Left ventricle myocardium superior (tissue), 1 donor: ENCODE measurements at regions not wholly inside any gene's neighbourhood (a gene's known extent, or its start where the extent isn't known, plus 50 kb on each side); places are given as distances from the start of the nearest gene placed in this dataset.
"Not testable (repeated sequence)": the region's sequence is repeated elsewhere in the genome, so short reads cannot be mapped to it uniquely, and the experiment has no call there.

Source experiments
- ATAC-seq: fragments of 200-7000 bp; cut with Tn5 transposase; one replicate; pipeline ENCODE4 v1.9.1; 2020; ENCODE audit warnings: mild to moderate bottlenecking, moderate library complexity
- DNase-seq: peaks from one replicate; pipeline ENCODE4 v3.0.0-alpha.2; 2020
- intact Hi-C: fragments of 100-400 bp; cut with micrococcal nuclease; formaldehyde crosslinking; loops from one replicate; pipeline ENCODE4 v1.11.0; 2022
- donor health status: DM: no; HTN: yes; CAD: no; lungs with severe emphysema.

DNA sequence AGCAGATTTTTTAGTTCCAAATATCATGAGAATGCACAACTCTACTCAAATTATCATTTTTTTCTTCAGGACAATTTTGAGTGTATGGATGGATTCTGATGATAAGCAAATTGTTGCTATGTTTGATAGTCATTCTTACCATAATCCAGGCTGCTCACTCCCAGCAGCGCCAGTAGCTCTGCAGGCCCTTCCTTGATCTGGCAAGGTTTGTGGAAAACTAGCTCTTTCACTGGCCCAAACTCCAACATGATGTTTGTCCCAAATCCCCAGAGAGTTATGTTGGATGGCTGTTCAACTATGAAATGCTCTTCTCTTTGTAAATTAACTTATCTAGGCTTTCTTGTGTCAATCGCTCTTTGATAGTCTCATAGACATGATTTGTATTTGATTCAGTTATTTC is 933.7 kb downstream of the DNAJB9 start:
- ATAC-seq (peak; percentile 31), DNase-seq (no peak)
- intact Hi-C loops, result no loop called here

DNA sequence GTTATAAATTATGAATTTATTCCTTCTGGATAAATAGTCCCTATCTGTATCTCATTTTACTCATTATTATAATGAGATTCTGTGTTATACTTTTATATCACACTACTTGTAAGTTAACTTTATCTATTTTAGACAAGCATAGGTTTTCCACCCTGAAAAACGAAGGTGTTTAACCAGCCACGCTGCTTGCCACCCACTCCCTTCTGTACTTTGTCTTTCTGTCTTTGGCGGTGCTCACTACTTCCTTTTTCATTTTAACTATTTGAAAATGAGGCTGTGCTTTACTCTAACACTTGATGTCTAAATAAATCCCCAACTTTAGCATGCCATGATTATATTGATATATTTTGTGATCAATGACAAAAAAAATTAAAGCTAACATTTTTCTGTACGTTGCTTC is 952.9 kb downstream of the DNAJB9 start:
- no peak for DNase-seq
- intact Hi-C loops, result no loop called here
- ATAC-seq, result no peak

DNA sequence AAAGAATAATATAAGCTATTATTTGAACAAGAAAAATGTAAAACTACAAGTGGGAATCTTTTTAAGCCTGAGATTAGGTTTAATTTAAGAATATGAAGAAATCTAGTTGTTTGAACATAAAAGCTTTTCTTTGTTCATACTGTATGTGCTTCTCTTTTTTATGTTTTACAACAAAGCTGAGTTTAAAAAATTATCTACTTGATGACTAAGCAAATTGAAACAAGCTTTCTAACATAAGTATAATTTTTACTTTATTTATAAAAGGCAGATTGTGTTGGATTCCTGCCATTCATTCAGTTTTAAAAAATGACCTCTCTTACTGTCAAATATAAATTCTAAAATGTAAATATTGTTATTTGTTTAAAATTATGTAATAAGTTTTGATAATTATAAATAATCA is 958.2 kb downstream of the DNAJB9 start:
- intact Hi-C loops, result no loop called here
- DNase-seq, result no peak
- ATAC-seq, result no peak

DNA sequence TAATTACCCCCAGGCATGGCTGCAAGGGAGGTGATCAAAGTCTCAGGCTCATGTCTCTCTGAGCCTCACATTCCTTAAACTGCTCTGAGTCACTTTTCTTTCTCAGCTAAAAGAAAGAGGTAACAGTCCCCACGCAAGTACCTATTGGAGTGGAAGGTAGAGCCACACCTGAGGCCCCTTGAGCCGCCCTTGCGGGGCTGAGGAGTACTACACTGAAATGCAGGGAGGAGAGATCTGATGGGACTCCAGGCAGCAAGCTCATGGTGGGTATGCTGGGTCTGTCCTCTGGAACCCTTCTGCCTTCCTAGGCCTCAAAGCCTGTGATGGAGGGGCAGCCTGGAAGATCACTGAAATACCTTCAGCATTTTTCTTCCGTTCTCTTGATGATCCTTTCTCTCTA is 960.0 kb downstream of the DNAJB9 start:
- intact Hi-C loops, result no loop called here
- DNase-seq (no peak), ATAC-seq (no peak)

DNA sequence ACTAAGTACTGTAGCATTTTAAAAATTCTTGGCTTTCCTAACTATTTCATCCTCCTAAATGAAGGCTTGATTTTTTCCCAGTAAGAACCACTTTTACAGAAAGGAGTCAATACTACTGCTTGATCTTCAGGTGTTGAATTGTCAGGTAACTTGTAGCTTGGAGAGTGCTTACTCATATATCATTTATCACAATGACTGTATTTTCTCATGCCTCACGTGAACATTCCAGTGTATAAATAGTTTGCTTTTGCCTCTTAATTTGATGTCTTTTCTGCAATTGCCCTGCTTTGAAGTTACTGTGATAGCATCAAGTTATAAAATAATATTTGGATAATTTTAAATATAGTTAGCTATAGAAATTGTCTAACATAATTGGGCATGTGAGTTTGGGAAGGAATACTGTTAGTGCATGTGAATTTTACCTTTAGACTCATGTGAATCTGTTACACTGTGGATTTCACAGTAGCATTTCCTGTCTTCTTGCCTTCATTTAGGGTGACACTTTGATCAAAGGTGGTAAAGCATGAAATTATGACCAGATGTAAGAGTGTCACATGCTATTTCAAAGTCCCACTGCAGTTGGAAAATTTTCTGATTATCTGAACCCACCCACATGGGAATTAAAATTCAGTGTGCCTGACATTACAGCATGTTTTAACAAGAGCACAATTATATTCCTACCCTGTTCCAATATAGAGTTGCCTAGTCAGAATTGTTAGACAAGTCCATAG is 962.8 kb downstream of the DNAJB9 start:
- DNase-seq (no peak), ATAC-seq (no peak)
- intact Hi-C loops, result no loop called here

DNA sequence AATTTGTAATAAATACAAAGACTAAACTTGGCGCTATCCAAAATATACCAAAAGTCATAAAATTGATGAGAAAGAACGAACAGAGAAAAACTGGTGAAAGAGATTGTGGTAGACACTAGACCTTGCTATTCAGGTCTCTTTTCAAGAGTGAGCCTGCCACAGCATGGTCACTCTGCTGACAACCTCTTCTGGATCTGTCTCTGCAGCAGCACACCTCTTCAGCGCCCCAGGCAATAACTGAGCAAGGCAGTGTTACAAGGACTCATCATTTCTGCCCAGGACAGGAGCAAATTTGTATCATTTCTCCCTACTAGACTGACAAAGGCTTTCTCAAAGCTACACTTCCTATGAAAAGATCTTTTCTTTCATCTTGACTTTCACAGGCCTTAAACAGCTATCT is 976.0 kb downstream of the DNAJB9 start:
- DNase-seq (no peak), ATAC-seq (no peak)
- intact Hi-C loops, result no loop called here

DNA sequence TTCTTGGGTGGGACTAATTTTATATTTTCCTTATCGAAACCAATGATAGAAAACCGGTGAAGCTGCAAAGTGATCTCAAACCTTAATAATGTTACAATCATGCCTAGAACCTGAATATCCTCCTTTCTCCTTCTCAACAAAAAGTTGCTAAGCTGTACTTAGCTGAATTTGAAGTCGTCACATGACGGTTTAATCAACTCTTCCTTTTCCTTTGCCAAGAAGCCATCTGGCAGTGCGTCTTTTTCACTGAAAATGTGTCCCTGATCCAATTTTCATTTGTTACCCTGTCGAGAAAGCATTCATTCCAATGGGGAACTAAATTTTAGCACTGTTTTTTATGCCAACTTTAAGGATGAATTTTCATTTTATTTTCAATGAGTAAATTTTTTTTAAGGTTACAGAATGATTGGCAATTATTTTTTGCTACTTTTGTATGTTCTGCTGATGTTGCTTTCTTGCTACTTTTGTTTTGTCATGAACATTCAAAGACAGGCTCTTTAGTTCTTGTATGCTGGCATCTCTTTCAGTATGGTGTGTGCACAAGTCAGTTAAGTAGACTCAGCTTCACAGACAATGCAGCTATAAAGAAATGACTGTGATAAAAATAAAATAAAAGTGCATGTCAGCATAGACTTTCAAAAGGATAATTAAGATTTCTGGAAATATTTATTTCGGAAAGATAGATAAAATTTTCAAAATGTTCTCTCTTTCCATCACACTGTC is 980.0 kb downstream of the DNAJB9 start:
- ATAC-seq (peak; percentile 40), DNase-seq (no peak)
- intact Hi-C loops, result no loop called here

DNA sequence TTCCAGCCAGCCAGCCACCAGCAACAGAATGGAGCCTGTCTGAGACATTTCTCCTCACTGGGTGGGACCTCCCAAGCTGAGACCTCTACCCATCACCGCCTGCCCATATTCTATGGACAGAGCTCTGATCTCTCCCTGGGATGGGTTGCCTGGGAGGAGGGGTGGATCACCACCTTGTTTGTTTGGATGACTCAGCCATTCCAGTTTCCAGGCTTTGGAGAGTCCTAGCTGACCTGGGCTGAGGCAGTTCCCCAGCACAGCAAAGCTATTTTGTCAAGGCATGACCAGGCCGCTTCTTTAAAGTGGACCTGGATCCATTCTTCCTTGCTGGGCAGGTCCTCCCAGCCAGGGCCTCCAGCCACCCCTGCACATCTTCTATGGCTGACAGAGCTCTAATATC is 982.3 kb downstream of the DNAJB9 start:
- intact Hi-C loops, result no loop called here
- DNase-seq (no peak), ATAC-seq (no peak)

DNA sequence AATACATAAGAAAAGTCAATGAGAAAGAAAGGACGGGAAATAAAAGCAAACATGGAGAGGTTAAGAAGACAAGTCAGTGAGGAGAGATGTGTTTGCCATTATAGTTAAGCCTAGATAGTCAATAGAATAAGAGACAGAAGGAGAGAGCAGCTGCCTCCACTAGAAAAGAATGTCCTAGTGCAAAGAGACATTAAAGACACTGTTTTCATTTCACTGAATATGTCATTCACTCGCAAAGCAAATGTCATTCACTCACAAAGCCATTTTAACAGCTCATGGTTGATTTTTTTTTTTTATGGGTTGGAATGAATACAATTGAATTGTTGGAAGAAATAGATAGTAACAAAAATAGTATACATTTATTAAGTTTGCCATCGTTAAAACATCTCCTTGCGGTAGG is 1007.6 kb downstream of the DNAJB9 start:
- intact Hi-C loops, result no loop called here
- DNase-seq, result no peak
- ATAC-seq, result no peak

DNA sequence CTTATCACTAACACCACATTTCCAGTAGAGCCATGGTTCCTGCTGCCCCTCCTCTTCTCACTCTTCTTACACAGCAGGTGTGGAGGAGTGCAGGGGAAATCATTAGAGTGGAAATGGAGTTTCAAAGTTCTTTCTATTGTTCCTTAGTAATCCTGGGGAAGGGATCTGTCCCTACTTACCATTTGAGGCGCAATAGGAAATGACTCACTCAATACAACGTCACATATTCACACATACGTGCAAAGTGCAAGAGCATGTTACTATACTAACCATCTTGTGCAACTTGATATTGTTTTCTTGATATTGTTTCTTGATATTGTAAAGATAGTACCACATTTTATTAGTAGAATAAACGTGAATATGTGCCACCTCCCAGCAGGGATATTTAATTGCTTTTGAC is 1010.2 kb downstream of the DNAJB9 start:
- ATAC-seq (no peak), DNase-seq (no peak)
- intact Hi-C loops, result no loop called here

DNA sequence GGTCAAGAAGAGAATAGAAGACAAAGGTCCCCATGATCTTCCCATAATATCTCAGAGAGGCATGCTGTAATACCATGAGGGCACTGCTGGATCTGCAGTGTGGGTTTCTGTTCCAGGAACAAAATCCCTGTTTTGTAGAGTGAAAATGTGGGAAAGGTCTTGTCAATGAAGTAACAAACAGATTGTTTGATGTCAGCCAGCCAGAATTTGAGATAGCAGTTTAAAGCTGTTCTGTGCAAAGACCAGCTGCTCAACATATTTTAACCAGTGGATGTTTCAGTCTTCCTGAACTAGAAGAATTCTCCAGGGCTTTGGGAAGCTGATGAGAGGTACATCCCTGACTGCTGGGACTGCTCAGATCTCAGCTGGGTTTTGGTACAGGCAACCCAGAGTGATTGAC is 1012.5 kb downstream of the DNAJB9 start:
- no peak for DNase-seq
- intact Hi-C loops, result no loop called here
- no peak for ATAC-seq

DNA sequence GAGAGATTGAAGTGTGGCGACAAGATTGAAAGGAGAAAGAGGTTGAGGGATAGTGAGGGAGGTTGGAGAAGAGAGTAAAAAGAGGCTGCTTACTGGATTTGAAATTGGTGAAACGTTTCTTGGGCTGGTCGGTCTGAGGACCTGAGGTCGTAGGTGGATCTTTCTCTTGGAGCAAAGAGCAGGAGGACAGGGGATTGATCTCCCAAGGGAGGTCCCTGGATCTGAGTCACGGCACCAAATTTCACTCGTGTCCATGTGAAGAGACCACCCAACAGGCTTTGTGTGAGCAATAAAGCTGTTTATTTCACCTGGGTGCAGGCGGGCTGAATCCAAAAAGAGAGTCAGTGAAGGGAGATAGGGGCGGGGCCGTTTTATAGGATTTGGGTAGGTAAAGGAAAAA is 1027.3 kb downstream of the DNAJB9 start:
- intact Hi-C loops, ATAC-seq, DNase-seq: not testable (repeated sequence)

DNA sequence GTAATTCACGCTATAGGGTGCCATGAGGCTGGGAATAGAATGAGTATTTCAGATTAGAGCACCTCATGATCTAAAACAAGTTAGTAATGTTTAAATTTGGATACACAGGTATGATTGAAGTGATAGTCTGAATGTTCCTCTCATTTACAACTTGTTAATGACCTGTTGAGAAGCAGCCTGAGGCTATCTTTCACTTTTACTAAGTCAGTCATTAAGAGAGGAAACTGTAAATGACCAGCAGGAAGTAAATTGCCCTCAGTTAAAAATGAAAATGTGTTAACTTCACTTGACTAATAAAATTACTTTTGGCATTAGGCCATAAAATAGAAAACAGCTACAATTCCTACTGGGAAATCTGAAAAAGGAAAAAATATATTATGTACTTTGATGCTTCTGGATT is 1042.0 kb downstream of the DNAJB9 start:
- ATAC-seq (no peak), DNase-seq (no peak)
- intact Hi-C loops, result no loop called here

DNA sequence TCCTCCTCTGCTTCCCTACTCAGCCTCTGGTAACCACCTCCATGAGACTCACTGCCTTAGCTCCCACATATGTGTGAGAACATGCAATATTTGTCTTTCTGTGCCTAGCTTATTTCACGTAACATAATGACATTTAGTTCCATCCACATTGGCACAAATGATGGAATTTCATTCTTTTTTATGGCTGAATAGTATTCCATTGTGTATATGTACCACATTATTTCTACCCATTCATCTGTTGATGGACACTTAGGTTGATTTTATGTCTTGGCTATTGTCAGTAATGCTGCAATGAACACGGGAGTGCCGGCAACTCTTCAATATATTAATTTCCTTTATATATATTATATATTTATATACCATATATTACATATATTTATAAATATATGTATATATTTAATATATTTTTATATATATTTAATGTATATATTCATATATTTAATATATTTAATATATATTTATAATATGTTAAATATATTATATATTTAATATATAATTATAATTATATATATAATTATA is 1046.9 kb downstream of the DNAJB9 start:
- no peak for DNase-seq
- intact Hi-C loops, result no loop called here
- no peak for ATAC-seq

DNA sequence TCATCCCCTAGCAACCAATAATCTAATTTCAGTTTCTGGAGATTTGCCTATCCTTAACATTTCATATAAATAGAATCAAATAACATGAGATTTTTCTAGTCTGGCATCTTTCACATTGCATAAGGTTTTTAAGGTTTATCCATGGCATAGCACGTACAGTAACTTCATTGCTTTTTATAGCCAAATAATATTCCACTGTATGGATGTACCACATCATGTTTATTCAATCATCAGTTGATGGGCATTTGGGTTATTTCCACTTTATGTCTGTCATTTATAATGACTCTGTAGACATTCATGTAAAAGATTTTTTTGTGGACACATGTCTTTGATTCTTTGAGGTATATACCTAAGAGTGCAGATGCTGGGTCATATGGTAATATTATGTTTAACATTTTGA is 1052.6 kb downstream of the DNAJB9 start:
- ATAC-seq (no peak), DNase-seq (no peak)
- intact Hi-C loops, result no loop called here

DNA sequence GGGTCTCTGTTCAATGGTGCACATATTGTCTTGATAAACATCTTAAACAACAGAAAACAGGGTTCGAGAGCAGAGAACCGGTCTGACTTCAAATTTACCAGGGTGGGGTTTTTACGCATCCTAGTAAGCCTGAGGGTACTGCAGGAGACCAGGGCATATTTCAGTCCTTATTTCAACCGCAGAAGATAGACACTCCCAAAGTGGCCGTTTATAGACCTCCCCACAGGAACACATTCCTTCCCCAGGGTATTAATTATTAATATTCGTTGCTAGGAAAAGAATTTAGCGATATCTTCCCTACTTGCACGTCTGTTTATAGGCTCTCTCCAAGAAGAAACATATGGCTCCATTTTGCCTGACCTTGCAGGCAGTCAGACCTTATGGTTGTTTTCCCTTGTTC is 1063.2 kb downstream of the DNAJB9 start:
- ATAC-seq, intact Hi-C loops: not testable (repeated sequence)

DNA sequence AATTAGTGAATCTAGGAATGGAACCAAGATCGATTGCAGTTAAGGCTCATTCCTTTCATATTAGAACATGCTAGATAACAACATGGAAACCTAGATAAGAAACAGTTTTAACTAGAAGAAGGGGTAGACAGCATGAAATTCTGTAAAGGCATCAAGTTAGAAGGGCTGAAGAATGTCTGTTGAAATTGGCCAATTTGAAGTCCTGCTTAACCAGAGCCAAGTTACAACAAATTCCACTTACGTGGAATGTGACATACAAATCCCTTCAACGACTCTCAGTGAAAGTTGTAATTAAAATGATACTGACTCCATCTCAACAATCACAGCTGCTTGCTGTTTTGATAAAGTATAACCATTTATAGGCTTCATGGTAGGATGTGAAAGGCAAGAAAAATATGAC is 1065.7 kb downstream of the DNAJB9 start:
- intact Hi-C loops, result no loop called here
- DNase-seq (no peak), ATAC-seq (peak; percentile 41)

More for the DNA sequence above, 1063.2 kb downstream of the DNAJB9 start:
- DNase-seq, result not testable (repeated sequence)

DNA sequence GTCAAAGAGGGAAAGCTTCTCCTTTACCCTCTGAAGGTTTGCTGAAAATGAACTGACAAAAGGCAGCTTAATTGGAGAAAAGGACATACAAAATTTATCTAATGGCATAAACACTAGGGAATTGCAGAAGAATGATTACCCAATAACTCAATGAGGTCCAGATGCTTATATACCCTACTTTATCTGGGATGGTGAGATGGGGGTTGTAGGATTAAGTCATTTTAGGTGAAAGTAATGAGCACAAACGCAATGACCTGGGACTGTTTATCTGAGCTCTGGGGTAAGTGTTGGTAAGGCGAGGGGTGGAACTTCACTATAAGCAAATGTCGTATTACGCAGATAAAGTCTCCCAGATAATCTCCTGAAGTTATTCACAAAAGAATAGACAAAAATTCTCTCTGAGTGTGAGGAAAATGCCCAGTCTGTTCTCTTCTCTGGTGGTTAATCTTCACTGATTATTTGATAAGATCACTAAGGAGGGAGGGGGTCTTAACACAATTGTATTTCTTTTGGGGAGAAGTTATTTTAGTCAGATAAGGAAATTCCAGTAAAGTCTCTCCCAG is 1067.8 kb downstream of the DNAJB9 start:
- peak; percentile 59 for ATAC-seq
- no peak for DNase-seq
- intact Hi-C loops, result no loop called here

DNA sequence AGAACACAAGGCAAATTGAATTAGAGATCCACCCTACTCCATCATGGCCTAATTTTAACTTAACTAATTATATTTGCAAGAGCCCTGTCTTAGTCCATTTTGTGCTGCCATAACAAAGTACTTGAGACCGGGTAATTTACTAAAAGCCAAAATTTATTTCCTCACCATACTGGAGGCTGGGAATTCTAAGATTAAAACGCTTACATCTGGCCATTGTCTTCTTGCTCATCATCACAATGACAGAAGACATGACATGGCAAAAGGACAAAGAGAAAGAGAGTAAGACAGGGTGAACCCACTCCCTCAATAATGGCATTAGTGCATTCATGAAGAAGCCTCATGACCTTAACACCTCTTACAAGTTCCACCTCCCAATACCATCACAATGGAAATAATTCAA is 1068.6 kb downstream of the DNAJB9 start:
- ATAC-seq (no peak), DNase-seq (no peak)
- intact Hi-C loops, result no loop called here

DNA sequence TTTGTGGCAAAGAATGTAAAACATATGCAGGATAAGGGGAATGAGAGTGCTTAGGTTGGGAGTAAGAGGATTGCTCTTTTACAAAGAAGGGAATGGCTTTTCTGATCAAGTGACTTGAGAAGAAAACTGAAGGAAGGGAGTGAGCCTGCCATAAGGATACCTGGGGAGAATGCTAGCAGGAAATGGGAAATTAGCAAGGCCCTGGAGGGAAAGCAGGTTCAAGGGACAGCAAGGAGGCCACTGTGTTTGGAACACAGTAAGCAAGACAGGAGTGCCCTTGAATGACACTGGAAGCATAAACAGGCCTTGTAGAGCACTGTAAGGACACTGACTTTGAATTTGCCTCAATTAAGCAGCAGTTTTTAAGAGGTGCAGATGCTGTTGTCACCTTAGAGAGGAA is 1069.9 kb downstream of the DNAJB9 start:
- intact Hi-C loops, result no loop called here
- DNase-seq, result no peak

DNA sequence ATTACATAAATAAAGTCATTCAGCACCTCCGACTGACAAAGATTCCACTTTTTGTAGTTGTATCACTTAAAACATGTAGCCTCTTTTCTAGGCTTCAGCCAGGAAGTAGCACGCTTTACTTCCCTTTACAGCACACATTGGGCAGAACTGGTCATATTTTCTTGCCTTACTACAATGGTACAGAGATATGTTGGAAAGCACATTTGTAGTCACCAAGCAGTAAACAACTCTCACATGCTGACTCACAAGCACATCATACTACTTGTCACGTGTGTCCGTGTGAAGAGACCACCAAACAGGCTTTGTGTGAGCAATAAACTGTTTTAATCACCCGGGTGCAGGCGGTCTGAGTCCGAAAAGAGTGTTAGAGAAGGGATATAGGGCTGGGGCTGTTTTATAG is 1071.8 kb downstream of the DNAJB9 start:
- DNase-seq (no peak), ATAC-seq (no peak)
- intact Hi-C loops, result no loop called here

More for the DNA sequence above, 1069.9 kb downstream of the DNAJB9 start:
- no peak for ATAC-seq
